ENCODE measurements at regions not wholly inside any gene's neighbourhood (a gene's known extent, or its start where the extent isn't known, plus 50 kb on each side); places are given as distances from the start of the nearest gene placed in this dataset.

DNA sequence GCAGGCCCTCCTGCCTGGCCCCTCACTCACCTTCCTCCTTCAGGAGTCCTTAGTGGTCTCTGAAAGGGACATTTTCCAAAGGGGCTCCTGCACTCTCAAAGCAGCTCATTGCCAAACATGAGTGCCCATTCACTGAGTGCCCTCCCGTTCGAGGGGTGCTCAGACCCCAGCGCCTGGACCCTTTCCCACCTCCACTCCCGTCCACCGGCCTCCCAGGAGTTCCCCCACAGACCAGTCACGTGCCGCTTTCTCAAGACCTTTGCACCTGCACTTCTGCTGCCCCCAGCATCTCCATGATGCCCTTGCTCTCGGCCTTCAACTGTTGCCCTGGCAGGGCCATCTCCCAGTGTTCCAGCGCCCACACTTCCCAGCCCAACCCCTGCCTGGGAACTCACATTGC, 89.5 kb downstream of the ADRA2C start:
- Histone ChIP-seq H3K27ac (ENCODE audit: low read depth, low read length) (no peak overlapping the region), H2BK120ac (ENCODE audit: insufficient read depth, low read length, poor library complexity) (no peak overlapping the region), H4K91ac (ENCODE audit: low read depth, low read length) (no peak overlapping the region), H3K27me3 (ENCODE audit: insufficient read depth, low read length) (no peaks in the 10 kb centered on the region), H3K14ac (ENCODE audit: low read length) (no peak overlapping the region), H4K12ac (ENCODE audit: low read depth, low read length) (no peak overlapping the region), H3K4me1 (ENCODE audit: control insufficient read depth in 1 of 2, insufficient read depth in 2 of 2, low read length in 2 of 2) (no peaks in the 10 kb centered on the region), H3K79me2 (ENCODE audit: control insufficient read depth, insufficient read depth, low read length, poor library complexity) (no peaks in the 10 kb centered on the region), H3K4me3 (ENCODE audit: low read depth, low read length) (no peak overlapping the region), H4K8ac (ENCODE audit: low read depth, low read length) (no peak overlapping the region), H3K4ac (ENCODE audit: low read depth, low read length) (no peak overlapping the region), H3K4me2 (ENCODE audit: low read length) (no peak overlapping the region), H3K9ac (ENCODE audit: low read length) (no peak overlapping the region), H2AFZ (ENCODE audit: insufficient read depth, low read length, poor library complexity) (no peak overlapping the region), H3K79me1 (ENCODE audit: low read length) (no peaks in the 10 kb centered on the region), H3K36me3 (ENCODE audit: control insufficient read depth in 1 of 2, insufficient read depth in 2 of 2, low read length in 2 of 2) (no peaks in the 10 kb centered on the region), H2BK12ac (ENCODE audit: low read length) (no peak overlapping the region), H2BK5ac (ENCODE audit: low read depth, low read length, poor library complexity) (no peak overlapping the region), H3K9me3 (ENCODE audit: insufficient read depth, low read depth, low read length) (peaks cover 2% of the 10 kb centered on the region), H2AK5ac (ENCODE audit: low read length) (no peak overlapping the region), H3K18ac (ENCODE audit: low read length) (no peak overlapping the region), H3K23ac (ENCODE audit: low read length) (no peak overlapping the region)
- DNase-seq, result no peak
- no CpG with 5 or more reads among the region's 9 CpGs for WGBS (ENCODE audit: extremely low coverage, insufficient coverage, insufficient read length)

DNA sequence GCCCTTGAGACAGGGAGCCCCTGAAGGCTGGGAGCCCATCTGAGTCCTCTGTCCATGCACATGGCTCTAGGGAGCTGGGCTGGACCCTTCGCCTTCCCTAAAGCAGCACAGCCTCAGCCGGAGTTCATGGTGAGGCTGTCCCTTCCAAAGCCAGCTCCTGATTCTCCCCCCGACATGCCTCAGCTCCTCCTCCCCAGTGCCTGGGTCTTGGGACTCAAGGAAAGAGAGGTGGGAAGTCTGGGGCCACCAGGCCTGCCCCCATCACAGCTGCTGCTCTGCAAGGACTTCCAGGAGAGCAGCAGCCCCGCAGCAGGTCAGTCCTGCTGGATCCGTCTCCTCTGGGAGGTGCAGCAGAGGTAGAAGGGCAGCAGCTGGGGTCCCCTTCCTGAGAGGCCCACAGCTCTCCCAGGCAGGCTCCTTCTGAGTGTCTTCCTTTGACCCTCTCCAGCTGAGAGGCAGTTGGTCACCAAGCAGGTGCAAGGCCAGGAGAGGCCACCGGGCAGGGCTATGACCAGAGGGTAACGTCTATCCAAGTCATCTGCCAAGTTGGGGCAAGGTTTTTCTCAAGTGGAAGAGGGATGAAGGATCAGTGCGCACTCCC, 90.5 kb downstream of the ADRA2C start:
- Histone ChIP-seq H3K9ac (ENCODE audit: low read length) (no peak overlapping the region), H3K27ac (ENCODE audit: low read depth, low read length) (no peak overlapping the region), H3K9me3 (ENCODE audit: insufficient read depth, low read depth, low read length) (peaks cover 4% of the 10 kb centered on the region), H3K4ac (ENCODE audit: low read depth, low read length) (no peak overlapping the region), H3K79me2 (ENCODE audit: control insufficient read depth, insufficient read depth, low read length, poor library complexity) (no peaks in the 10 kb centered on the region), H3K23ac (ENCODE audit: low read length) (no peak overlapping the region), H4K12ac (ENCODE audit: low read depth, low read length) (no peak overlapping the region), H3K18ac (ENCODE audit: low read length) (no peak overlapping the region), H2BK12ac (ENCODE audit: low read length) (no peak overlapping the region), H3K4me2 (ENCODE audit: low read length) (no peak overlapping the region), H2BK120ac (ENCODE audit: insufficient read depth, low read length, poor library complexity) (no peak overlapping the region), H2AK5ac (ENCODE audit: low read length) (no peak overlapping the region), H3K14ac (ENCODE audit: low read length) (no peak overlapping the region), H2AFZ (ENCODE audit: insufficient read depth, low read length, poor library complexity) (no peak overlapping the region), H3K4me1 (ENCODE audit: control insufficient read depth in 1 of 2, insufficient read depth in 2 of 2, low read length in 2 of 2) (no peaks in the 10 kb centered on the region), H4K91ac (ENCODE audit: low read depth, low read length) (no peak overlapping the region), H3K27me3 (ENCODE audit: insufficient read depth, low read length) (no peaks in the 10 kb centered on the region), H3K4me3 (ENCODE audit: low read depth, low read length) (no peak overlapping the region), H4K8ac (ENCODE audit: low read depth, low read length) (no peak overlapping the region), H3K36me3 (ENCODE audit: control insufficient read depth in 1 of 2, insufficient read depth in 2 of 2, low read length in 2 of 2) (no peaks in the 10 kb centered on the region), H3K79me1 (ENCODE audit: low read length) (no peaks in the 10 kb centered on the region), H2BK5ac (ENCODE audit: low read depth, low read length, poor library complexity) (no peak overlapping the region)
- DNase-seq, result no peak
- WGBS (ENCODE audit: extremely low coverage, insufficient coverage, insufficient read length), result no CpG with 5 or more reads among the region's 8 CpGs

DNA sequence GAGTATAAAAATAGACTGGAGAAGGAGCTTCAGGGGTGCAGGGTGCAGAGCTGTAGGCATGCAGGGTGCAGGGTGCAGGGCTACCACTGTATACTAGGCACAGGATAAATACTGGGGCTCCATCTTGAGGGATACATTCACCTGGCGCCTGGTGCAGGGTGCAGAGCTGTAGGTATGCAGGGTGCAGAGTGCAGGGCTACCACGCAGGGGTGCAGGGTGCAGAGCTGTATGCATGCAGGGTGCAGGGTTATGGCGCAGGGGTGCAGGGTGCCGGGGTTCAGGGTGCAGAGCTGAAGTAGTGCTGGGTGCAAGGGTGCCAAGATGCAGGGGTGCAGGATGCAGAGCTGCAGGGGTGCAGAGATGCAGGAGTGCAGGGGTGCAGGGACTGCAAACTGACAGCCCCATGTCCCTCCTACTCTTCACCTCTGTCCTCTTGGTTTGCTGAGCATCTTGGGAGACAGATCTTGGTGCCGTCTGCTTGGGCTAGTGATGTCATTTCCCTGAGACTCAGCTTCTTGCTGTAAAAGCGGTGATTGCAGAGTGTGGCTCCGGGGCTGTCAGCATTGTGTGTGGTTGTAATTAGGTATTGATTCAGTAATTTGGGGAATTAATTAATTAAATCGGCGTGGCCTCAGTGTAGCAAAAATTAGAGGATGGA, 91.2 kb downstream of the ADRA2C start:
- H2AK5ac ChIP-seq (ENCODE audit: low read length), result no peak overlapping the region
- H2BK12ac ChIP-seq (ENCODE audit: low read length), result no peak overlapping the region
- no peak for DNase-seq
- H2BK5ac ChIP-seq (ENCODE audit: low read depth, low read length, poor library complexity), result no peak overlapping the region
- no peaks in the 10 kb centered on the region for H3K79me2 ChIP-seq (ENCODE audit: control insufficient read depth, insufficient read depth, low read length, poor library complexity)
- H3K23ac ChIP-seq (ENCODE audit: low read length), result no peak overlapping the region
- H3K18ac ChIP-seq (ENCODE audit: low read length), result no peak overlapping the region
- no peaks in the 10 kb centered on the region for H3K36me3 ChIP-seq (ENCODE audit: control insufficient read depth in 1 of 2, insufficient read depth in 2 of 2, low read length in 2 of 2)
- H3K27ac ChIP-seq (ENCODE audit: low read depth, low read length), result no peak overlapping the region
- no peaks in the 10 kb centered on the region for H3K79me1 ChIP-seq (ENCODE audit: low read length)
- no peak overlapping the region for H4K12ac ChIP-seq (ENCODE audit: low read depth, low read length)
- H3K4me2 ChIP-seq (ENCODE audit: low read length), result no peak overlapping the region
- no peak overlapping the region for H2BK120ac ChIP-seq (ENCODE audit: insufficient read depth, low read length, poor library complexity)
- H4K8ac ChIP-seq (ENCODE audit: low read depth, low read length), result no peak overlapping the region
- WGBS (ENCODE audit: extremely low coverage, insufficient coverage, insufficient read length), result no CpG with 5 or more reads among the region's 9 CpGs
- no peak overlapping the region for H2AFZ ChIP-seq (ENCODE audit: insufficient read depth, low read length, poor library complexity)
- peaks cover under 1 to 2% of the 10 kb centered on the region in 2 experiments for H3K4me1 ChIP-seq (ENCODE audit: control insufficient read depth in 1 of 2, insufficient read depth in 2 of 2, low read length in 2 of 2)
- no peak overlapping the region for H3K4me3 ChIP-seq (ENCODE audit: low read depth, low read length)
- H3K9ac ChIP-seq (ENCODE audit: low read length), result no peak overlapping the region
- no peaks in the 10 kb centered on the region for H3K27me3 ChIP-seq (ENCODE audit: insufficient read depth, low read length)
- H3K4ac ChIP-seq (ENCODE audit: low read depth, low read length), result no peak overlapping the region
- H3K14ac ChIP-seq (ENCODE audit: low read length), result no peak overlapping the region
- peaks cover 4% of the 10 kb centered on the region for H3K9me3 ChIP-seq (ENCODE audit: insufficient read depth, low read depth, low read length)
- H4K91ac ChIP-seq (ENCODE audit: low read depth, low read length), result no peak overlapping the region

DNA sequence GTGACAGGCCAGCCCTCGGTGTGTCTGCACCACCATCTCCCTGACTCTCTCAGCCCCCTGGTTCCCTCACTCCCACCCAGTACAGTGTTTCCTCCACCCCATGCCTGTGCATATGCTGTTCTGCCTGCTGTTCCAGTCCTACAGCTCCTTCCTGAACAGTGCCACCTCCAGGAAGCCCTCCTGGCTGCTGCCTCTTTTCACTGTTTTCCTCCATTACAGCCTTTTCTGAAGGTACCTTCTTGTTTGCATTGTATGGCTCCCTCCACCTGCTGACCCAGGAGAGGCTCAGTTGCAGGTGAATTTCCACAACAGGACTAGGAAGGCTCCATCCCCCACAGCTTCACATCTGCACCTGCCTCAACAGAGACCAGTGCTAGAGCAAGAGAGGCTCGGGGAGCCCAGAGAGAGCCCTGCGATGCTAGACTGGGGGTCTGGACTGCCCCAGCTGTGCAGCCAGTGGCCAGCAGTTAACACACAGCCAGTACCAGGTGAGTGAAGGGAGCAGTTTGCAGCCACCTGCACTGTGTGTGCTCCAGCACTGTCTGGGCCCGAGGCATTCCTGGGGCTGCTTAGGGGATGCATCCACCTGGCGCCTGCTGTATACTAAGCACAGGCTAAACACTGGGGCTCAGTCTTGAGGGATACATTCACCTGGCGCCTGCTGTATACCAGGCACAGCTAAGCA, 92.0 kb downstream of the ADRA2C start:
- H2AFZ ChIP-seq (ENCODE audit: insufficient read depth, low read length, poor library complexity), result no peak overlapping the region
- H2BK12ac ChIP-seq (ENCODE audit: low read length), result no peak overlapping the region
- H3K9me3 ChIP-seq (ENCODE audit: insufficient read depth, low read depth, low read length), result peaks cover 4% of the 10 kb centered on the region
- H3K27ac ChIP-seq (ENCODE audit: low read depth, low read length), result no peak overlapping the region
- no peak overlapping the region for H3K4ac ChIP-seq (ENCODE audit: low read depth, low read length)
- H3K36me3 ChIP-seq (ENCODE audit: control insufficient read depth in 1 of 2, insufficient read depth in 2 of 2, low read length in 2 of 2), result no peaks in the 10 kb centered on the region
- H3K18ac ChIP-seq (ENCODE audit: low read length), result no peak overlapping the region
- H3K14ac ChIP-seq (ENCODE audit: low read length), result no peak overlapping the region
- no peak overlapping the region for H3K23ac ChIP-seq (ENCODE audit: low read length)
- no peak for DNase-seq
- no peaks in the 10 kb centered on the region for H3K27me3 ChIP-seq (ENCODE audit: insufficient read depth, low read length)
- H3K79me2 ChIP-seq (ENCODE audit: control insufficient read depth, insufficient read depth, low read length, poor library complexity), result no peaks in the 10 kb centered on the region
- H3K4me3 ChIP-seq (ENCODE audit: low read depth, low read length), result no peak overlapping the region
- no peak overlapping the region for H3K9ac ChIP-seq (ENCODE audit: low read length)
- H2BK120ac ChIP-seq (ENCODE audit: insufficient read depth, low read length, poor library complexity), result no peak overlapping the region
- no peak overlapping the region for H4K8ac ChIP-seq (ENCODE audit: low read depth, low read length)
- WGBS (ENCODE audit: extremely low coverage, insufficient coverage, insufficient read length), result no CpG with 5 or more reads among the region's 6 CpGs
- no peak overlapping the region for H4K12ac ChIP-seq (ENCODE audit: low read depth, low read length)
- H2BK5ac ChIP-seq (ENCODE audit: low read depth, low read length, poor library complexity), result no peak overlapping the region
- H3K79me1 ChIP-seq (ENCODE audit: low read length), result no peaks in the 10 kb centered on the region
- no peak overlapping the region for H2AK5ac ChIP-seq (ENCODE audit: low read length)
- H3K4me2 ChIP-seq (ENCODE audit: low read length), result no peak overlapping the region
- H3K4me1 ChIP-seq (ENCODE audit: control insufficient read depth in 1 of 2, insufficient read depth in 2 of 2, low read length in 2 of 2), result peaks cover 3 to 4% of the 10 kb centered on the region in 2 experiments
- H4K91ac ChIP-seq (ENCODE audit: low read depth, low read length), result no peak overlapping the region

All from trophoblast cell (in vitro differentiated cells and primary cell).